ENCODE measurements at regions not wholly inside any gene's neighbourhood (a gene's known extent, or its start where the extent isn't known, plus 50 kb on each side); places are given as distances from the start of the nearest gene placed in this dataset.
"Not testable (repeated sequence)": the region's sequence is repeated elsewhere in the genome, so short reads cannot be mapped to it uniquely, and the experiment has no call there.

DNA sequence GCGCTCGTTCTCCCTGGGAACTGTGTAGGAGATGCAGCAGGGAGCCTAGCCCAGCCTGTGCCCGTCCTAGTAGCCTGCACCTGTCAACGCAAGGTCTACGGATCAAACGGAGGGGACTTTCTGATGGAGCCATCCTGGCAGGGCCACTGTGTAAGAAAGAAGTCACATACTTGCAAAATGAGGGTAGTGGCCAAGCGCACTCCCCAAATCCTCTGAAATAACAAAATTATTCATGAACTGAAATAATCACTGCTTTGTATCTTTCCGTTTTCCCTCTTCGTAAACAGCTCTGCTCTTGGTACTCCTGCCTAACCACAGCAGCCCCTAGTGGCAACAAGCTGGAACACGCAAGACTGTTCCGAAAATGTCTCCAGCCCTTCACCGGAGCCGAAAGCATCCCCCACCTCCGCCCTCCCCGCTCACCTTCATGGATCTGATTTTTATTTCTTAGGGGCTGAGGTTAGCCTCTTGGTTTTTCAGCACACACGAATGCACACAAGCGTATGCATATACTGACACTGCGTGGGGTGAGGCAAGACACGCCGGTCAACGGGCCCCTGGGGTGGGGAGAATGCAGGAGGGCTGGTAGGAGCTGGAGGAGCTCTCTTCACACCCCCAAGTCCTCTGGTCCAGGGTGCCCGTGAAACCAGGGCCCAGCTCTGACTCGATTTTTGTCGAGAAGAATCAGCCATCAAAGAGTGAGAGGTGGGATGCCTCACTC is 100.8 kb downstream of the ABCC12 start:
- peak; percentile 17 for DNase-seq

GRCh38 chr16:48053418-48053745 is 102.4 kb downstream of the ABCC12 start:
- no peak for DNase-seq

GRCh38 chr16:48052731-48053417 is 102.9 kb downstream of the ABCC12 start:
- DNase-seq: no peak

GRCh38 chr16:48050871-48051270 is 104.9 kb downstream of the ABCC12 start:
- DNase-seq: no peak

DNA sequence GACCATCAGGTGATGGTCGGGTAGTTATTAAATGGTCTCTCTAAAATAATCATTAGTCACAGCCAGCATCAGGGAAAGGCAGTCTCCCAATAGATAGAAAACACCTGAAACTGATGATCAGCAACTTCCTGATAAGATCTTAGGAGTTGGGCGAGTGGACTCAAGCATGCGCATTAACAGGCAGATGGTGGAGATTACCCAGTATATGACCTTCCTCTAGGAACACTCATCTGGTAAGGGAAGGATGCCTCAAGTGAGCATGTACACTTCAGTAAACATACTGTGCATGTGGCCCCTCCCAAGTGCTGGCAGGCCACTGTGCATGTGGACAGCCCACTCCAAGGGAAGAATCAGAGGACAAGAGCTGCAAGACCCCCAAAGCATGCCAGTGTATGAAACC is 105.9 kb downstream of the ABCC12 start:
- DNase-seq: no peak

GRCh38 chr16:48047720-48048119 is 108.1 kb downstream of the ABCC12 start:
- DNase-seq: no peak

DNA sequence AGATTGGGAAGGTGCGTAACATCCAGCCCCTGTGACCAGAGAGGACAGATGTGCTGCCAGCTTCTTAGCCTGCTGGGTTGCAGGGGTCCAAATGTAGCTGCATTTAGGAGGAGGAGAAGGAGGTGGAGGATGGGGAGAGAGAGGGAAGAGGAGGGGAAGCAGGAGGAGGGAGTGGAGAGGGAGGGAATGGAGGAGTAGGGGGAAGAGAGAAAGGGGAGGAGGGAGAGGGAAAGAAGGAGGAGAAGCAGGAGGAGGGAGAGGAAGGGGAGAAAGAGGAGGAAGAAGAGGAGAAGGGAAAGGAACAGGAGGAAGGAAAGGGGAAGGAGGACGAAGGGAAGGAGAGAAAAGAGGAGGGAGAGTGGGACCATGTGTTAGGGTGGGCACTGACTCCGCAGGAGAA is 108.6 kb downstream of the ABCC12 start:
- DNase-seq: no peak

DNA sequence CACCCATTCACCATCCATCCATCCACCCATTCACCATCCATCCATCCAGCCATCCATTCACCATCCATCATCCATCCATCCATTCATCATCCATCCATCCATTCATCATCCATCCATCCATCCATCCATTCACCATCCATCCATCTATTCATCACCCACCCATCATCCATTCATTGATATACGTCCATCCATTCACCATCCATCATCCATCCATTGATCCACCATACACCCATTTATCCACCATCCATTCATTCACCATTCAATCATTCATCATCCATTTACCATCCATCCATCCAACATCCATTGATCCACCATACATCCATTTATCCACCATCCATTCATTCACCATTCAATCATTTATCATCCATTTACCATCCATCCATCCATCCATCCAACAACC is 111.7 kb downstream of the ABCC12 start:
- DNase-seq: no peak

- no peak for DNase-seq
Observed at GRCh38 chr16:48041981-48042421, 113.8 kb downstream of the ABCC12 start.

DNA sequence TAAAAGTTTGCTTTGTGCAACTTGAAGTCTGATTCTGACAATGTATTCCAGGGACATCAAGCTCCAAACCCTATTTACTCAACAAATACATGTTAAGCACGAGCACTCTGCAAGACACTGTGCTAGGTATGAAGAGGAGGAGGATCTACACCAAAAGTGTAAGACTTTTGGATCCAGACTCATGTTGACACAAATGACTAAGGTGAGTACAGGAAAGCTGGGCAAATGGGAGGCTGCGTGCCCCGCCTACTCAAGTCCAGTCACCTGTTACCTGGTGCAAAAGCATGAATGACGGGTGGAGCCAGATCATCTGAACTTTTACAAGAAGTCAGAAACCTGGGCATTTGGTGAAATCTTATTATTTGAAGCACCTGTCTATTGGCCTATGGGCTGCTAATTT is 120.7 kb downstream of the ABCC12 start:
- DNase-seq: no peak

- no peak for DNase-seq
Observed at GRCh38 chr16:48030926-48031325, 124.9 kb downstream of the ABCC12 start.

GRCh38 chr16:48029768-48030167 is 126.0 kb downstream of the ABCC12 start:
- DNase-seq: no peak

DNA sequence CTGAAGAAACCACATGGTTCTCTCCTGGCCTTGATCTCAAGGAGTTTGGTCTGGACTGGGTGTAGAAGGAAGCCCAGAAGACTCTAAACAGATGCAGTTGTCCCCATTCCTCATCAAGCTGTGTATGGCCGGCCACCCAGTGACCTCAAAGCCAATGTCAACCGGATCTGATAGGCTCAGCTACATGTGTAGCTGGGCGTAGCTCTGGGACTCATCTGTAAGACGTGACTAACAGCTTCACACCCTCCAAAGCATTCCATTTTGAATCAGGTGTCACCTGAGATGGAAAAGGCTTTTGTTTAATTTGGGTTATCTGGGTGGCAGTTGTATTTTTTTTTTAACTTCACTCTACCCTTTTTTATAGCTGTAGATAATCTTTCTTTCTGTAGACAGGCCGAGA is 130.4 kb downstream of the ABCC12 start:
- no peak for DNase-seq

GRCh38 chr16:48024042-48024441 is 131.8 kb downstream of the ABCC12 start:
- DNase-seq: no peak

DNA sequence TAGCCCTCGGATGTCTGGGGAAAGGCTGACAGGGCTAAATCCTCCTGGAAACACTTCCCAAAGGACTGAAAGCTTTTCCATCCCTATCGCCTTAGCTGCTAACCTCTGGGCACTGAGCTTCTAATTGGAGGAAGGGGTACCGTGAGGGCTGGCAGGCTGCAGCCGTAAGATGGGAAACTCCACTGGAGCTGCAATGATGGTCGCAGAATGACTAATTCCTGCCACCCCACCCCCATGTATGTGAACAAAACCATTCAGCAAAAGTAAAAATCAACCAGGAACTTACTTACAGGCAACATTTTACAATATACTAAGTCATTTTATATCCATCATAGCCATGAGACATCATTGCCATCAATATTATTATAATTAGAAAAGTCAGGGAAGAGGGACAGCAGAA is 133.3 kb downstream of the ABCC12 start:
- DNase-seq: no peak

GRCh38 chr16:48020617-48021016 is 135.2 kb downstream of the ABCC12 start:
- not testable (repeated sequence) for DNase-seq

DNA sequence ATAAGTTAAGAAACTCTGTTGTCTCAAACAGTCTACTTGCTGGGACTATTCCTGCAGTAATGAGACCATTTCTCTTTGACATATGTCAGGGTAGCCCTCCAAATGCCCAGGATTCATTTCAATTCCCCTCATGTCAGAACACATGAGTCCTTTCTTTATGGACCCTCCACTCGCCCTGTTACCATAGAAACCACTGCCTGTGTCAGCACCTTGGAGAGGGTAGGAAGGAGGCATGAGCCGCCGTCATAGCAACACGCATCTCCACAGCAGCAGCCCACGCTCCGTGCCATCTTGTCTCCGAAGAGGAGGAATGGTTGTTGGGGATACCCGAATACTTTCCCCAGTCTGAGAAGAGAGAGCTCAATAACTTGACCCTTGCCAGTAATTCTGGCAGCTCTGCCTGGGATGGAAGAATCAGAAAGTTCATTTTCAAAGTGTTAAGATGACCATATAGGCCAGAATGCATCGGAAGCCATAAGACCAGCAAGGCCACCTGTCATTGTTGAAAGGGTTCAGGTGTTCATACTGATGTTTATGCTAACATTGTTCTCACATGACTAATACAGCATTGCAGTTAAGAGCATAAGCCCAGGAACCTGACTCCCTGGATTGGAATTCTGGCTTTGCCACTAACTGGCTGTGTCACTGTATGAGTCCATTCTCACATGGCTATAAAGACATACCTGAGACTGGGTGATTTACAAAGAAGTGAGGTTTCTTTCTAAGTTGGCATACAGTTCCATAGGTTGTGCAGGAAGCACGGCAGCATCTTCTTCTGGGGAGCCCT is 141.3 kb downstream of the ABCC12 start:
- DNase-seq: no peak

DNA sequence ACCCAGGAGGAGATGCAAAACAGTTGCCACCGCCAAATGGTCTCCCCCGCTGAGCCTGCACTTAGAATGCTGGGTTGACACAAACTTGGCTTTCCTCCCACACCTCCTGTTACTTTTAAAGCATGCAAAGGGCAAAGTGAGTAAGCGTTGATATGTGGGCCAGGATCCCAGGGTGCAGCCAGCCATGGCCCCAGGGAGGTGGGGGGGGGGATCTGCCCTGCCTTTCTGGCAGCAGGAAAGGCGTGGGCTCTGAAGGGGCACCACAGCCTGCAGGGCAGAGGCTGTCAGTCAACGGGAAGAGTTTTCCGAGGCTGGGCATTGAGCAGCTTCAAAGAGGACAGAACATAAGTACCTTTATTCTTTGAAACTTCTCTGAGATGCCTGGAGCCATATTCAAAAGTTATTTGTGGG is 142.3 kb downstream of the ABCC12 start:
- no peak for DNase-seq

DNA sequence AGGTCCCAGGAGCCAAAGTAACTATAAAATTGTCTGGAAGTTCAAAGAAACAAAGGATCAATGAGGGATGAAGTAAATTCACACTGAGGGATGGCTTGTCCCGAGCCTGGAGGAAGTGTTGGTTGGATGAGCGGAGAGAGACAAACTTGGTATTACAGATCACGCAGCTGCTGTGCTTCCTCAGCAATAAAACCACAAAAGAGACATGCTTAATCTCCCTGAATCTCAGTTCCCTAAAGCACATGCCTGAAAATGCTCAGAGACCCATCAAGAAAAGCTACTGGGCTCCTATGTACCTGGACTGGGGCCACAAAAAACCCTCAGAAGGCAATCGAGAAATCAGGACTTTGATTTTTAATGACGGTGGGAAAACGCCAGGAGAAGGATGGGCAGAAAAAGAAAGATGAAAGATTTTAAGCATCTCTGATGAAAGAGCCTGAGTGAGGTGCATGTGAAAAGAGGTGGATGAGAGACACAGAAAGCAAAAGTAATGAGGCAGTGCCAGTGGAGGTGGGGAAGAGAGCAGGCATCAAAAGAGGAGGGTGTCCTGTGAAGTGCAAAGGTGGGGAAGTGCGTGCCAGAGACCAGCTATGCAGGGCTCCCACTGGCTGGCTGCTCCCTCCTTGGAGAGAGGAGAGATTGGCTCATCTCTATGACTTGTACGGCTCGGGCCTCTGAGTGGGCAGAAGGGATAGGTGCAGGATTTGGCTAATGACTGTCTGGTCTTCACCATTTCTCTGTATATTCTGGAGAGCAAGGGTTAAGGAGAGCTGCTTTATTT is 143.7 kb downstream of the ABCC12 start:
- DNase-seq: no peak

GRCh38 chr16:48011466-48011865 is 144.3 kb downstream of the ABCC12 start:
- DNase-seq: no peak

DNA sequence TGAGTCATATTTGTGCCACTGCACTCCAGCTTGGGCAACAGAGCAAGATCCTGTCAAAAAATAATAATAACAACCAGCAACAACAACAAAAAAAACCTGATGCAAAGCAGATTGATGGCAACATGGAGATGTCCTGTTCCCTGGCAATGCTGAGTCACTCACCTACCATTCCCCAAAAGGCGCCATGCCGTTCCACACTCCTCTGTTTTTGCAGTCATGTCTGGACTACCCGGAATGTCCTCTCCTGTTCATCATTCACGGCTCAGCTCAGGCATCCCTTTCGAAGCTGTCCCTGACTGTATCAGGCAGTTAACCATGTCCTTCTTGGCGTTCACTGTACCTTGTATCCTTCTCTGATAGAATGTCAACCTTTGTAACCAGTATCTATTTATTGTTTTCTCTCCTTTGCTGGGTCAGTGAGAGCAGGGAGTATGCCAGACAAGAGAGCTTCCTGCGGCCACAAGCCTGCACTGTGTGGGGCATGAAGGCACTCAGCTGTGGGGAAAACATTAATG is 147.7 kb downstream of the ABCC12 start:
- no peak for DNase-seq

GRCh38 chr16:48004141-48004695 is 151.6 kb downstream of the ABCC12 start:
- no peak for DNase-seq

Measured in inflammatory macrophage treated with lipopolysaccharide for 4 hours (primary cell).